H9 (cell line): ENCODE measurements at regions not wholly inside any gene's neighbourhood (a gene's known extent, or its start where the extent isn't known, plus 50 kb on each side); places are given as distances from the start of the nearest gene placed in this dataset.
"Not testable (repeated sequence)": the region's sequence is repeated elsewhere in the genome, so short reads cannot be mapped to it uniquely, and the experiment has no call there.

Experiments used
- DNase-seq: peaks from one replicate; pipeline ENCODE4 v3.0.0-alpha.2; 2017
- H2AFZ ChIP-seq: one replicate; pipeline ENCODE4 v1.6.1; 2013; ENCODE audit warnings: mild to moderate bottlenecking, low read length, control low read depth, moderate library complexity
- H2AK5ac ChIP-seq: 2 replicates; pipeline ENCODE4 v1.6.1; 2013; ENCODE audit warnings: low read length, control low read depth, mixed read lengths; ENCODE audit not compliant: insufficient read length
- H2BK120ac ChIP-seq: one replicate; pipeline ENCODE4 v1.6.1; 2013; ENCODE audit warnings: low read depth, mild to moderate bottlenecking, low read length, control low read depth, inconsistent platforms; ENCODE audit not compliant: poor library complexity, severe bottlenecking
- H2BK12ac ChIP-seq: 2 replicates; pipeline ENCODE4 v1.6.1; 2013; ENCODE audit warnings: low read length, control low read depth, mixed read lengths, low read depth; ENCODE audit not compliant: insufficient read length
- H2BK15ac ChIP-seq: 2 replicates; pipeline ENCODE4 v1.6.1; 2013; ENCODE audit warnings: low read depth, low read length, control low read depth
- H2BK20ac ChIP-seq: one replicate; pipeline ENCODE4 v1.6.1; 2013; ENCODE audit warnings: low read depth, mild to moderate bottlenecking, low read length, control low read depth, inconsistent platforms; ENCODE audit not compliant: poor library complexity, severe bottlenecking
- H2BK5ac ChIP-seq: 2 replicates; pipeline ENCODE4 v1.6.1; 2013; ENCODE audit warnings: low read length, control low read depth, mixed read lengths; ENCODE audit not compliant: insufficient read length
- H3K14ac ChIP-seq: 2 replicates; pipeline ENCODE4 v1.6.1; 2013; ENCODE audit warnings: low read length, control low read depth; ENCODE audit not compliant: insufficient read depth
- H3K18ac ChIP-seq: 2 replicates; pipeline ENCODE4 v1.6.1; 2013; ENCODE audit warnings: low read depth, mild to moderate bottlenecking, mixed read lengths, low read length, control low read depth; ENCODE audit not compliant: insufficient read length
- H3K23ac ChIP-seq: 2 replicates; pipeline ENCODE4 v1.6.1; 2013; ENCODE audit warnings: low read length, control low read depth, mixed read lengths, low read depth; ENCODE audit not compliant: insufficient read length
- H3K23me2 ChIP-seq: 2 replicates; pipeline ENCODE4 v1.6.1; 2013; ENCODE audit warnings: low read depth, mild to moderate bottlenecking, mixed read lengths, low read length, control low read depth; ENCODE audit not compliant: insufficient read length, poor library complexity, severe bottlenecking
- H3K27ac ChIP-seq: 2 replicates; pipeline ENCODE4 v1.5.1; 2013; ENCODE audit warnings: low read length, control low read depth, mixed read lengths, low read depth; ENCODE audit not compliant: insufficient read length
- H3K27me3 ChIP-seq: 2 replicates; pipeline ENCODE4 v1.6.1; 2013; ENCODE audit warnings: low read length, control low read depth, inconsistent platforms; ENCODE audit not compliant: insufficient read depth
- H3K4ac ChIP-seq: 2 replicates; pipeline ENCODE4 v1.6.1; 2013; ENCODE audit warnings: low read depth, mild to moderate bottlenecking, control low read depth, inconsistent platforms, low read length, moderate library complexity
- H3K4me1 ChIP-seq: 2 replicates; pipeline ENCODE4 v1.6.1; 2013; ENCODE audit warnings: low read length, control low read depth, inconsistent platforms; ENCODE audit not compliant: insufficient read depth
- H3K4me2 ChIP-seq: 2 replicates; pipeline ENCODE4 v1.6.1; 2013; ENCODE audit warnings: low read length, control low read depth, mixed read lengths; ENCODE audit not compliant: insufficient read length, insufficient read depth
- H3K56ac ChIP-seq: 2 replicates; pipeline ENCODE4 v1.6.1; 2013; ENCODE audit warnings: low read depth, mild to moderate bottlenecking, mixed read lengths, low read length, control low read depth; ENCODE audit not compliant: insufficient read length
- H3K79me1 ChIP-seq: 2 replicates; pipeline ENCODE4 v1.6.1; 2013; ENCODE audit warnings: low read depth, mild to moderate bottlenecking, moderate library complexity, low read length, control low read depth, inconsistent platforms; ENCODE audit not compliant: insufficient read depth, poor library complexity, severe bottlenecking
- H3K79me2 ChIP-seq: 2 replicates; pipeline ENCODE4 v1.6.1; 2013; ENCODE audit warnings: low read length, control low read depth, inconsistent platforms; ENCODE audit not compliant: insufficient read depth
- H3K9ac ChIP-seq: 2 replicates; pipeline ENCODE4 v1.6.1; 2013; ENCODE audit warnings: low read length, control low read depth, mixed read lengths; ENCODE audit not compliant: insufficient read length; ENCODE audit errors: extremely low read depth
- H3K9me3 ChIP-seq: one replicate; pipeline ENCODE4 v1.6.1; 2013; ENCODE audit warnings: low read depth, low read length, inconsistent platforms; ENCODE audit not compliant: control insufficient read depth
- H3T11ph ChIP-seq: one replicate; pipeline ENCODE4 v1.6.1; 2013; ENCODE audit warnings: mild to moderate bottlenecking, low read length, control low read depth, inconsistent platforms
- H4K20me1 ChIP-seq: one replicate; pipeline ENCODE4 v1.6.1; 2013; ENCODE audit not compliant: control insufficient read depth, insufficient read length, insufficient read depth
- H4K5ac ChIP-seq: 2 replicates; pipeline ENCODE4 v1.6.1; 2013; ENCODE audit warnings: low read depth, mild to moderate bottlenecking, mixed read lengths, low read length, control low read depth; ENCODE audit not compliant: insufficient read length
- H4K8ac ChIP-seq: replicated peaks from 2 replicates; pipeline ENCODE4 v1.6.1; 2013; ENCODE audit warnings: low read length, control low read depth, mixed read lengths, low read depth; ENCODE audit not compliant: insufficient read length
- H4K91ac ChIP-seq: 2 replicates; pipeline ENCODE4 v1.6.1; 2013; ENCODE audit warnings: low read depth, mild to moderate bottlenecking, moderate library complexity, mixed read lengths, low read length, control low read depth; ENCODE audit not compliant: insufficient read length
- H3K27ac Mint-ChIP-seq, 3 experiments: 2 replicates in 2 of 3; 3 replicates in 1 of 3; pipeline ENCODE4 v1.8.0; 2020 to 2021; ENCODE audit warnings: mixed read lengths in 3 of 3, mild to moderate bottlenecking in 1 of 3, moderate library complexity in 1 of 3
- H3K27me3 Mint-ChIP-seq: 2 replicates; pipeline ENCODE4 v1.8.0; 2021; ENCODE audit warnings: low read depth, mild to moderate bottlenecking, moderate library complexity, mixed read lengths
- H3K36me3 Mint-ChIP-seq, 3 experiments: 2 replicates in 2 of 3; 3 replicates in 1 of 3; pipeline ENCODE4 v1.8.0; 2020 to 2021; ENCODE audit warnings: low read depth in 3 of 3, mixed read lengths in 3 of 3; ENCODE audit not compliant: insufficient read depth in 1 of 3
- H3K4me1 Mint-ChIP-seq, 2 experiments: 2 replicates each; pipeline ENCODE4 v1.8.0; 2020; ENCODE audit warnings: mixed read lengths in 2 of 2
- H3K4me3 Mint-ChIP-seq, 2 experiments: 2 replicates in 1 of 2; 3 replicates in 1 of 2; pipeline ENCODE4 v1.8.0; 2020 to 2021; ENCODE audit warnings: mild to moderate bottlenecking in 2 of 2, mixed read lengths in 2 of 2, moderate library complexity in 1 of 2
- H3K9me3 Mint-ChIP-seq, 2 experiments: 2 replicates in 1 of 2; 3 replicates in 1 of 2; pipeline ENCODE4 v1.8.0; 2020; ENCODE audit warnings: mild to moderate bottlenecking in 2 of 2, mixed read lengths in 2 of 2, moderate library complexity in 1 of 2
- WGBS: extraction: QIAGEN DNeasy Blood & Tissue Kit; methylation state at CpG from one replicate; pipeline ENCODE4 v1.1.7; 2013; ENCODE audit warnings: missing lambda C conversion rate, low lambda C conversion rate, mixed read lengths; ENCODE audit not compliant: insufficient read length; ENCODE audit errors: extremely low coverage; 5-methylcytosine and 5-hydroxymethylcytosine counted together

- Histone ChIP-seq H3K4me2 (peak overlapping the region; percentile 16), H3K56ac (peak overlapping the region; percentile 96), H3K27ac (peak overlapping the region; percentile 83), H3K79me2 (peaks cover 20% of the 10 kb centered on the region; the same call in 1 of the 2 replicates), H3K14ac (peak overlapping the region; percentile 70; the same call in 1 of the 2 replicates), H3K9ac (peak overlapping the region; percentile 98), H3K18ac (peak overlapping the region; percentile 15), H2BK5ac (peak overlapping the region; percentile 83)
- not testable (repeated sequence) for H4K20me1 ChIP-seq, H4K5ac ChIP-seq, H4K8ac ChIP-seq, H3K79me1 ChIP-seq, H3K27ac Mint-ChIP-seq, H2BK120ac ChIP-seq, H2AK5ac ChIP-seq, H3K4me3 Mint-ChIP-seq, H3K23me2 ChIP-seq, H2BK15ac ChIP-seq, H3K4ac ChIP-seq, DNase-seq, H2AFZ ChIP-seq, H4K91ac ChIP-seq, H2BK20ac ChIP-seq, H3K4me1 ChIP-seq, H2BK12ac ChIP-seq, H3K27me3 ChIP-seq, H3K9me3 ChIP-seq, H3T11ph ChIP-seq, H3K27me3 Mint-ChIP-seq, H3K23ac ChIP-seq
- WGBS = no CpG with 5 or more reads among the region's 18 CpGs
- H3K36me3 Mint-ChIP-seq = peaks cover 0 to 16% (median 12%) of the 10 kb centered on the region in 3 experiments; a peak in 6 of 7 replicates
- H3K4me1 Mint-ChIP-seq = peaks cover 39 to 42% of the 10 kb centered on the region in 2 experiments
- H3K9me3 Mint-ChIP-seq = peaks cover 13 to 14% of the 10 kb centered on the region in 2 experiments; a peak in 4 of 5 replicates
These were observed 543.1 kb upstream of the HTR2C start for GRCh38 chrX:114040661-114041269.

GRCh38 chrX:114040111-114040510 is 543.8 kb upstream of the HTR2C start:
- not testable (repeated sequence) for H3K23me2 ChIP-seq, H3K27ac Mint-ChIP-seq, H3K27me3 ChIP-seq, H4K8ac ChIP-seq, H3K4ac ChIP-seq, H3K18ac ChIP-seq, H3K4me1 ChIP-seq, H2BK120ac ChIP-seq, H2BK12ac ChIP-seq, H3K79me1 ChIP-seq, H3K14ac ChIP-seq, H4K5ac ChIP-seq, H2AK5ac ChIP-seq, H2BK15ac ChIP-seq, H2AFZ ChIP-seq, H3T11ph ChIP-seq, H3K9me3 ChIP-seq, H2BK5ac ChIP-seq, H2BK20ac ChIP-seq, H3K23ac ChIP-seq, H3K4me3 Mint-ChIP-seq, H3K56ac ChIP-seq, H4K20me1 ChIP-seq, H3K27me3 Mint-ChIP-seq, H4K91ac ChIP-seq
- peaks cover 17% of the 10 kb centered on the region; the same call in 1 of the 2 replicates for H3K79me2 ChIP-seq
- WGBS = no CpG with 5 or more reads among the region's 8 CpGs
- peak; percentile 84 for DNase-seq
- peak overlapping the region; percentile 84 for H3K27ac ChIP-seq
- peak overlapping the region; percentile 98 for H3K9ac ChIP-seq
- Mint-ChIP-seq H3K36me3 (peaks cover 0 to 19% (median 12%) of the 10 kb centered on the region in 3 experiments; a peak in 6 of 7 replicates), H3K9me3 (peaks cover 13 to 14% of the 10 kb centered on the region in 2 experiments; a peak in 4 of 5 replicates), H3K4me1 (peaks cover 45 to 47% of the 10 kb centered on the region in 2 experiments)
- peak overlapping the region; percentile 16 for H3K4me2 ChIP-seq
